GM23248 (cell line): ENCODE measurements at regions not wholly inside any gene's neighbourhood (a gene's known extent, or its start where the extent isn't known, plus 50 kb on each side); places are given as distances from the start of the nearest gene placed in this dataset.

Experiments
- DNase-seq: peaks from one replicate; pipeline ENCODE4 v3.0.0-alpha.2; 2015
- H2AFZ ChIP-seq: fragments of 200-600 bp; sonication (generic); 2 replicates; pipeline ENCODE4 v1.6.1; 2016; ENCODE audit warnings: antibody characterized with exemption
- H3F3A ChIP-seq: fragments of 200-600 bp; sonication (generic); 2 replicates; pipeline ENCODE4 v1.6.1; 2016; ENCODE audit warnings: mild to moderate bottlenecking, antibody characterized with exemption, mixed run types; ENCODE audit not compliant: insufficient read depth
- H3K27ac ChIP-seq: fragments of 200-600 bp; sonication (generic); 2 replicates; pipeline ENCODE4 v1.5.1; 2016; ENCODE audit warnings: mild to moderate bottlenecking
- H3K27me3 ChIP-seq: fragments of 200-600 bp; sonication (generic); replicated peaks from 2 replicates; pipeline ENCODE4 v1.6.1; 2016; ENCODE audit warnings: mild to moderate bottlenecking; ENCODE audit not compliant: insufficient read depth
- H3K36me3 ChIP-seq: fragments of 200-600 bp; sonication (generic); 2 replicates; pipeline ENCODE4 v1.6.1; 2016; ENCODE audit warnings: low read depth, mild to moderate bottlenecking
- H3K4me1 ChIP-seq: fragments of 200-600 bp; sonication (generic); 2 replicates; pipeline ENCODE4 v1.6.1; 2016; ENCODE audit warnings: mild to moderate bottlenecking; ENCODE audit not compliant: insufficient read depth
- H3K4me2 ChIP-seq: fragments of 200-600 bp; sonication (generic); one replicate; pipeline ENCODE4 v1.6.1; 2016; ENCODE audit warnings: mild to moderate bottlenecking; ENCODE audit not compliant: unreplicated experiment
- H3K4me3 ChIP-seq: fragments of 200-600 bp; sonication (generic); 2 replicates; pipeline ENCODE4 v1.5.1; 2016; ENCODE audit warnings: mild to moderate bottlenecking
- H3K79me2 ChIP-seq: fragments of 200-600 bp; sonication (generic); 2 replicates; pipeline ENCODE4 v1.6.1; 2016; ENCODE audit warnings: mild to moderate bottlenecking; ENCODE audit not compliant: insufficient read depth
- H3K9ac ChIP-seq: fragments of 200-600 bp; sonication (generic); 2 replicates; pipeline ENCODE4 v1.6.1; 2016; ENCODE audit warnings: mild to moderate bottlenecking
- H3K9me2 ChIP-seq: fragments of 200-600 bp; sonication (generic); 2 replicates; pipeline ENCODE4 v1.6.1; 2016; ENCODE audit warnings: mixed run types, mild to moderate bottlenecking, moderate library complexity; ENCODE audit not compliant: insufficient read depth
- H3K9me3 ChIP-seq: fragments of 200-600 bp; sonication (generic); one replicate; pipeline ENCODE4 v1.6.1; 2017; ENCODE audit warnings: low read depth
- H4K20me1 ChIP-seq: fragments of 200-600 bp; sonication (generic); 2 replicates; pipeline ENCODE4 v1.6.0; 2016; ENCODE audit not compliant: insufficient read depth
- EZH2 ChIP-seq: fragments of 200-600 bp; sonication (generic); IDR thresholded peaks from 2 replicates; pipeline ENCODE4 v1.6.1; 2018; ENCODE audit warnings: antibody characterized with exemption, mild to moderate bottlenecking; ENCODE audit not compliant: insufficient read depth, poor library complexity, severe bottlenecking
- EZH2phosphoT487 ChIP-seq: fragments of 200-600 bp; sonication (generic); IDR thresholded peaks from 2 replicates; pipeline ENCODE4 v1.6.1; 2018; ENCODE audit warnings: antibody characterized with exemption, moderate library complexity, mild to moderate bottlenecking, low read depth; ENCODE audit not compliant: insufficient read depth
- WGBS, 2 experiments: methylation state at CpG; one replicate each; pipeline ENCODE4 v1.1.6; 2015 to 2017; ENCODE audit warnings: low lambda C conversion rate in 2 of 2, low coverage in 1 of 2; ENCODE audit errors: missing lambda C conversion rate in 2 of 2; 5-methylcytosine and 5-hydroxymethylcytosine counted together
- in situ Hi-C: fragments of 300-500 bp; cut with MboI; formaldehyde crosslinking; loops from 2 replicates; pipeline ENCODE4 v1.15.0; 2020

DNA sequence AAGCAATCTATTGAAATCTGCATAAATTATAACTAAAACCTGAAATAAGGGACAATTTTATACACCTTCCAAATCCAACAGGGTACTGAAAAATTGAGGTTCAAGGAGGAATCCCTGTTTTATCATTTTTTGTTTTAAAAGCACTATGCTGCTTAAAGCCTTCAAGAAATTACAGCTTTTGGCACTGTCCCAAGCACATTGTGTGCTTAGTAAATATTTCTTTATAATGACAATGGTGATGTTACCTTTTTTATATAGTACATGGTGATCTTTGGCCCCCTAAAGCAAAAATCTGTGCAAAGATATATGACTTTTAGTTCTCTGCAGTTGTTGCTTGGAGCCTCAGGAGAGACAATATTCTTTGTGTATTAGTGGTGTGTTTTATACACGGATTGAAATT, 71.6 kb upstream of the EFEMP1 start:
- WGBS, 2 experiments, result 85 to 90% methylated on average over 1 of the region's 1 CpG
- Histone ChIP-seq H3K9ac (no peak overlapping the region), H2AFZ (no peak overlapping the region), H3K9me3 (no peaks in the 10 kb centered on the region), H3K27me3 (no peaks in the 10 kb centered on the region), H3K4me3 (no peak overlapping the region), H3F3A (peaks cover 30% of the 10 kb centered on the region; the same call in 1 of the 2 replicates), H3K79me2 (no peaks in the 10 kb centered on the region), H3K36me3 (no peaks in the 10 kb centered on the region), H3K9me2 (no peaks in the 10 kb centered on the region), H3K27ac (no peak overlapping the region), H3K4me1 (peaks cover 38% of the 10 kb centered on the region), H3K4me2 (no peak overlapping the region), H4K20me1 (no peaks in the 10 kb centered on the region)
- TF ChIP-seq EZH2 (no peak), EZH2phosphoT487 (no peak)
- no peak for DNase-seq
- in situ Hi-C loops, result no loop called here

DNA sequence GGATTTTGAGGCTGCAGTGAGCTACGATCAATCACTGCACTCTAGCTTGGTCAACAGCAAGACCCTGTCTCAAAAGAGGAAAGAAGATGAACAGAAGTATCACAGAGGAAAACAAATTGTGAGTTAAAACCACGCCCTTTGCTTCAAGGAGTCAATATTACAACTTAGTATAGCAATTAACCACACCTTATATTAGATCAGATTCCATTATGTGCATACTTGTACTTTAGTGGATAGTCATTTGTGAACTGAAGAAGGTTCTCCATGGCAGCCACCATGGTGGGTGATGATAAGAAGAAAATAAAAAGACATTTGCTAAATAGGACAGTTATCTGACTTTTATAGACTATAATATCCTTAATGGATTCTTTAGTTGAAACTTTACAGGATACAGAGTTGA, 72.3 kb upstream of the EFEMP1 start:
- no peaks in the 10 kb centered on the region for H3K79me2 ChIP-seq
- H3K27ac ChIP-seq, result no peak overlapping the region
- H2AFZ ChIP-seq, result no peak overlapping the region
- H3K27me3 ChIP-seq, result no peaks in the 10 kb centered on the region
- H3K9me2 ChIP-seq, result no peaks in the 10 kb centered on the region
- H3F3A ChIP-seq, result peaks cover 30% of the 10 kb centered on the region; the same call in 1 of the 2 replicates
- H3K9me3 ChIP-seq, result no peaks in the 10 kb centered on the region
- in situ Hi-C loops, result no loop called here
- H3K4me3 ChIP-seq, result no peak overlapping the region
- 85 to 92% methylated on average over 2 of the region's 2 CpGs for WGBS, 2 experiments
- H3K36me3 ChIP-seq, result no peaks in the 10 kb centered on the region
- TF ChIP-seq EZH2phosphoT487 (no peak), EZH2 (no peak)
- peaks cover 38% of the 10 kb centered on the region for H3K4me1 ChIP-seq
- H4K20me1 ChIP-seq, result no peaks in the 10 kb centered on the region
- no peak overlapping the region for H3K4me2 ChIP-seq
- no peak overlapping the region for H3K9ac ChIP-seq
- DNase-seq, result no peak

DNA sequence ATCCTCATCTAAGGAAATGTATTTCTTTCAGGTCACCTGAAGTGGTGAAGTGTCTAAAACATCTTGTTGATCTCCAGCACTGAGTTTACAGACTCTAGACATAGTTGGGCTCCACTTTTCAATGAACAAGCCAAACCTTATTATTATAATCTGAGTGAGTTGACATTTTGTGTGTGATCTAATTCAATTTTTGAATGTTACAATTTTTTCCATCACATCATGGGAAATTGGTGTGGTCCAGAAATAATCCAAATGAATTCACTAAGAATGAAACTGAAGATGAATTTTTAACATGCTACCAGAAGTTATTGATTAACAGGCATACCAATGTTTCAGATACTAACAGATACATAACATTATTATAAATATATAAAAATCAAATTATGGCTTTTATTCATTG, 75.6 kb upstream of the EFEMP1 start:
- H3K79me2 ChIP-seq, result no peaks in the 10 kb centered on the region
- no peak for DNase-seq
- no peaks in the 10 kb centered on the region for H3K9me2 ChIP-seq
- H3K4me1 ChIP-seq, result peaks cover 9% of the 10 kb centered on the region
- H2AFZ ChIP-seq, result peak overlapping the region; percentile 62
- no peak overlapping the region for H3K27ac ChIP-seq
- H3K4me2 ChIP-seq, result no peak overlapping the region
- H3K9me3 ChIP-seq, result no peaks in the 10 kb centered on the region
- H3K36me3 ChIP-seq, result no peaks in the 10 kb centered on the region
- H3K9ac ChIP-seq, result no peak overlapping the region
- H4K20me1 ChIP-seq, result no peaks in the 10 kb centered on the region
- H3K4me3 ChIP-seq, result no peak overlapping the region
- no peaks in the 10 kb centered on the region for H3K27me3 ChIP-seq
- no peak for TF ChIP-seq EZH2phosphoT487
- in situ Hi-C loops, result no loop called here
- 0 out of 2 replicates have a peak, but pooled peaks cover 8% of the 10 kb centered on the region for H3F3A ChIP-seq

DNA sequence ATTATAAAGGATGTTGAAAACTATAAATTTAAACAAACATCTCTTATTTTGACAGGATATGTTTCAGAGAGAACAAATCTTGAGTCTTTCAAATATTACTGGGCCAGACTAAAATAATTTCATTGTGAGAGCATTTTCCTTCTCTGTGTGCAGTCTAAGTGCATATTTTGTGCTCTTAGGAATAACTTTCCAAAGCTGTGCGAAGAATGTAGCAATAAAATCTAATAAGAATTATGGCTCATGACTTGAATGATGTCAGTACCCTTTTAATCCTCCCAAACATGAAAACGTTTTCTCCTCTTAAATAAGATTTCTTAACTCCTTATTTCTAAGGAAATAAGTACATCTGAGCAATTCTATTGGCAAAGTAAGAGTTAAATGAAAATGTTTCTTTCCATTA, 76.2 kb upstream of the EFEMP1 start:
- H3K4me1 ChIP-seq, result peaks cover 7% of the 10 kb centered on the region
- TF ChIP-seq EZH2phosphoT487 (no peak), EZH2 (no peak)
- H3K36me3 ChIP-seq, result no peaks in the 10 kb centered on the region
- H3K4me2 ChIP-seq, result no peak overlapping the region
- in situ Hi-C loops, result no loop called here
- H3K9ac ChIP-seq, result no peak overlapping the region
- no peaks in the 10 kb centered on the region for H3K79me2 ChIP-seq
- H3K9me3 ChIP-seq, result no peaks in the 10 kb centered on the region
- no peak for DNase-seq
- no peaks in the 10 kb centered on the region for H3K27me3 ChIP-seq
- H3F3A ChIP-seq, result 0 out of 2 replicates have a peak, but pooled peaks cover 4% of the 10 kb centered on the region
- H3K4me3 ChIP-seq, result no peak overlapping the region
- WGBS, 2 experiments, result 40 to 62% methylated on average over 2 of the region's 2 CpGs
- no peak overlapping the region for H3K27ac ChIP-seq
- no peaks in the 10 kb centered on the region for H3K9me2 ChIP-seq
- no peaks in the 10 kb centered on the region for H4K20me1 ChIP-seq
- 0 out of 2 replicates have a peak overlapping the region, but pooled peaks have one; percentile 17 for H2AFZ ChIP-seq

DNA sequence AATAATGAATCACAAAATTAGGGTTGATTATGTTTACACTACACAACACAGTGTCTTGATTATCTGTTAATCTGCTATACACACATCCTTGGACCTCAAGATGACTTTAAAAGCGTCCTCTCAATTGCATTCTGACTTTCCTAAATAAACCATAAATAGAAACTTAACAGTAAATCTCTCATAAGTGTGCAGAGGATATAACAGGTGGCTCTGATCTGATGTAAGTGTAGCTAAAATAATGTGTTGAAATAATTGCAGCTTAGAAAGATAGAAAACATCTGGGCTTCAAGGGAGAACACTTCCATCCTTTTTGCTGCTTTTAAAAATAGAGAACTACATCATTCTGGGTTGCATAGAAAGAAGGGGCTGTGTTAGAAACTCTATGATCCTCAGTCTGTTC, 78.4 kb upstream of the EFEMP1 start:
- no peak overlapping the region for H3K4me3 ChIP-seq
- no peaks in the 10 kb centered on the region for H4K20me1 ChIP-seq
- no peak overlapping the region for H3K9ac ChIP-seq
- H2AFZ ChIP-seq, result peak overlapping the region; percentile 74
- WGBS, 2 experiments, result 14 to 23% methylated on average over 1 of the region's 1 CpG
- H3K4me1 ChIP-seq, result peaks cover 7% of the 10 kb centered on the region
- H3K36me3 ChIP-seq, result no peaks in the 10 kb centered on the region
- H3K79me2 ChIP-seq, result no peaks in the 10 kb centered on the region
- 0 out of 2 replicates have a peak, but pooled peaks cover 4% of the 10 kb centered on the region for H3F3A ChIP-seq
- no peak overlapping the region for H3K27ac ChIP-seq
- no peak for DNase-seq
- no peaks in the 10 kb centered on the region for H3K27me3 ChIP-seq
- H3K9me3 ChIP-seq, result no peaks in the 10 kb centered on the region
- TF ChIP-seq EZH2 (no peak), EZH2phosphoT487 (no peak)
- no peaks in the 10 kb centered on the region for H3K9me2 ChIP-seq
- in situ Hi-C loops, result no loop called here
- H3K4me2 ChIP-seq, result no peak overlapping the region
